Psoas muscle (tissue), 7 donors: ENCODE measurements at regions not wholly inside any gene's neighbourhood (a gene's known extent, or its start where the extent isn't known, plus 50 kb on each side); places are given as distances from the start of the nearest gene placed in this dataset.

Experiments used
- ATAC-seq, 4 donors: fragments of 200-7000 bp; cut with Tn5 transposase; one replicate each; pipeline ENCODE4 v1.9.1; 2020; ENCODE audit warnings: moderate library complexity in 3 of 4, mild to moderate bottlenecking in 2 of 4
- DNase-seq, 2 donors: peaks; one replicate each; pipeline ENCODE4 v3.0.0-alpha.2; 2020
- H3K27ac ChIP-seq: fragments of 200-600 bp; one replicate; pipeline ENCODE4 v1.8.0; 2022
- H3K27me3 ChIP-seq, 3 donors: fragments of 200-600 bp in 1 of 3; one replicate each; pipeline versions ENCODE4 v1.6.1 to v1.8.0; 2013 to 2022; ENCODE audit warnings: low read length in 2 of 3, mild to moderate bottlenecking in 2 of 3, moderate library complexity in 1 of 3; ENCODE audit not compliant: insufficient read depth in 3 of 3
- H3K36me3 ChIP-seq, 2 donors: fragments of 200-600 bp in 1 of 2; one replicate each; pipeline versions ENCODE4 v1.6.1 to v1.8.0; 2013 to 2022; ENCODE audit warnings: low read depth in 1 of 2, mild to moderate bottlenecking in 1 of 2, moderate library complexity in 1 of 2; ENCODE audit not compliant: insufficient read depth in 1 of 2
- H3K4me1 ChIP-seq: fragments of 200-600 bp; one replicate; pipeline ENCODE4 v1.8.0; 2022
- H3K4me3 ChIP-seq: fragments of 200-600 bp; one replicate; pipeline ENCODE4 v1.8.0; 2022; ENCODE audit warnings: mild to moderate bottlenecking
- H3K9me3 ChIP-seq: fragments of 200-600 bp; one replicate; pipeline ENCODE4 v1.8.0; 2022
- WGBS, 3 donors: extraction: QIAGEN DNeasy Blood & Tissue Kit; methylation state at CpG; one replicate each; pipeline versions ENCODE4 v1.1.6 to v1.1.7; 2013; 5-methylcytosine and 5-hydroxymethylcytosine counted together
- intact Hi-C, 2 donors: fragments of 100-400 bp; cut with DNase I; formaldehyde crosslinking; loops; one replicate each; pipeline versions ENCODE4 v1.11.0 to v1.14.2; 2022
- TF ChIP-seq, protein P1 (sequence below): fragments of 200-600 bp; IDR thresholded peaks from one replicate; pipeline ENCODE4 v1.8.0; 2022; ENCODE audit warnings: antibody characterized with exemption
- donor health status: healthy with polysubstance abuse.
- donor health status: DM: no; HTN: no; CAD: no; lungs with moderate emphysema.
- donor health status: Bipolar disorder and iron deficiency.
- donor health status: healthy.
- donor health status: DM: yes; HTN: yes; CAD: no.
- donor health status: DM: no; HTN: no; CAD: no.
- donor health status: DM: yes; HTN: yes; CAD: no.

DNA sequence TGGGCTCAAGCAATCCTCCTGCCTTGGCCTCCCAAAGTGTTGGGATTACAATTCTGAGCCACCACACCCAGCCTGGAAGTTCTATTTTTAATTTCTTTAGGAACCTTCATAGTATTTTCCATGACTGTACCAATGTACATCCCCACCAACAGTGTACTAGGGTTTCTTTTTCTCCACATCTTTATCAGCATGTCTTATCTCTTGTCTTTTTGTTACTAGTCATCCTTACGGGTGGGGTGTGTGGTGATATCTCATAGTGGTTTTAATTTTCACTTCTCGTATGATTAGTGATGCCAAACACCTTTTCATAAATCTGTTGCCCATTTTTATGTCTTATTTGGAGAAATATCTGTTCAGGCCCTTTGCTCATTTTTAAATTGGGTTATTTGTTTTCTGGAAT lies 123.0 kb upstream of the MEF2C start:
- intact Hi-C loops = no loop called here
- no peaks in the 10 kb centered on the region for H3K9me3 ChIP-seq
- DNase-seq (no peak), ATAC-seq (no peak)
- H3K36me3 ChIP-seq = no peaks in the 10 kb centered on the region
- no peak overlapping the region for H3K27ac ChIP-seq
- TF ChIP-seq, protein P1, sequence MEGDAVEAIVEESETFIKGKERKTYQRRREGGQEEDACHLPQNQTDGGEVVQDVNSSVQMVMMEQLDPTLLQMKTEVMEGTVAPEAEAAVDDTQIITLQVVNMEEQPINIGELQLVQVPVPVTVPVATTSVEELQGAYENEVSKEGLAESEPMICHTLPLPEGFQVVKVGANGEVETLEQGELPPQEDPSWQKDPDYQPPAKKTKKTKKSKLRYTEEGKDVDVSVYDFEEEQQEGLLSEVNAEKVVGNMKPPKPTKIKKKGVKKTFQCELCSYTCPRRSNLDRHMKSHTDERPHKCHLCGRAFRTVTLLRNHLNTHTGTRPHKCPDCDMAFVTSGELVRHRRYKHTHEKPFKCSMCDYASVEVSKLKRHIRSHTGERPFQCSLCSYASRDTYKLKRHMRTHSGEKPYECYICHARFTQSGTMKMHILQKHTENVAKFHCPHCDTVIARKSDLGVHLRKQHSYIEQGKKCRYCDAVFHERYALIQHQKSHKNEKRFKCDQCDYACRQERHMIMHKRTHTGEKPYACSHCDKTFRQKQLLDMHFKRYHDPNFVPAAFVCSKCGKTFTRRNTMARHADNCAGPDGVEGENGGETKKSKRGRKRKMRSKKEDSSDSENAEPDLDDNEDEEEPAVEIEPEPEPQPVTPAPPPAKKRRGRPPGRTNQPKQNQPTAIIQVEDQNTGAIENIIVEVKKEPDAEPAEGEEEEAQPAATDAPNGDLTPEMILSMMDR = no peak
- no peaks in the 10 kb centered on the region for H3K4me1 ChIP-seq
- no peaks in the 10 kb centered on the region for H3K27me3 ChIP-seq
- WGBS, 3 donors = 92 to 95% (median 94%) methylated on average over 2 of the region's 2 CpGs
- H3K4me3 ChIP-seq = no peak overlapping the region

- no peaks in the 10 kb centered on the region for H3K27me3 ChIP-seq
- ATAC-seq (no peak), DNase-seq (no peak)
- no peak overlapping the region for H3K4me3 ChIP-seq
- H3K27ac ChIP-seq = no peak overlapping the region
- intact Hi-C loops = no loop called here
- H3K9me3 ChIP-seq = no peaks in the 10 kb centered on the region
- 94 to 97% (median 95%) methylated on average over 3 of the region's 3 CpGs for WGBS, 3 donors
- no peaks in the 10 kb centered on the region for H3K36me3 ChIP-seq
- TF ChIP-seq, protein P1 = no peak
- no peaks in the 10 kb centered on the region for H3K4me1 ChIP-seq
These were observed 121.4 kb upstream of the MEF2C start for GRCh38 chr5:89004379-89004778.

DNA sequence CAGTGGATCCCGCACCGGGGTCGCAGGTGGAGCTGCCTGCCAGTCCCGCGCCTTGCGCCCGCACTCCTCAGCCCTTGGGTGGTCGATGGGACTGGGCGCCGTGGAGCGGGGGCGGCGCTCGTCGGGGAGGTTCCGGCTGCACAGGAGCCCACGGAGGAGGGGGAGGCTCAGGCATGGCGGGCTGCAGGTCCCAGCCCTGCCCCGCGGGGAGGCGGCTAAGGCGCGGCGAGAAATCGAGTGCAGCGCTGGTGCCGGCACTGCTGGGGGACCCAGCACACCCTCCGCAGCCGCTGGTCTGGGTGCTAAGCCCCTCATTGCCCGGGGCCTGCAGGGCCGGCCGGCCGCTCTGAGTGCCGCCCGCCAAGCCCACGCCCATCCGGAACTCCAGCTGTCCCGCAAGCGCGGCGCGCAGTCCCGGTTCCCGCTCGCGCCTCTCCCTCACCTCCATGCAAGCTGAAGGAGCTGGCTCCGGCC lies 120.6 kb upstream of the MEF2C start:
- Histone ChIP-seq H3K27me3 (no peaks in the 10 kb centered on the region), H3K4me1 (no peaks in the 10 kb centered on the region), H3K36me3 (no peaks in the 10 kb centered on the region), H3K27ac (no peak overlapping the region), H3K9me3 (no peaks in the 10 kb centered on the region), H3K4me3 (no peak overlapping the region)
- ATAC-seq (no peak), DNase-seq (no peak)
- WGBS, 3 donors = 94 to 98% (median 96%) methylated on average over 30 to 47 of the region's 47 CpGs
- intact Hi-C loops = no loop called here
- TF ChIP-seq, protein P1 = no peak

DNA sequence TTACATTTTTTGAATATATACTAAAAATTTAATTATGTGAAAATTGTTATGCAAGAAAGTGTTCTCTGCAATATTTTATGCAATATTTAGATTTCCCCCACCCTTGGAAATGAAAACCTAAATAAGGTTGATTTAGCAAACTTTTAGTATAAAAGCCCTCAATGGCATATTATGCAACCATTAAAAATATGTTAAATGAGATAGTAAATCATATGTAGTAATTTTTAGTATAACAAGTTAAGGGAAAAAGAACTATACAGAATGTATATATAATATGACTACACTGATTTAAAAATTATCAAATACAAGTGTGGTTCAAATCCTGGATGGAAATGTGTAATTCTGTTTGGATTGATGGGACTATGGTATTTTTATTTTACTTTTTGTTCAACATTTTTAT lies 116.9 kb upstream of the MEF2C start:
- Histone ChIP-seq H3K4me1 (peaks cover 4% of the 10 kb centered on the region), H3K4me3 (no peak overlapping the region), H3K27me3 (no peaks in the 10 kb centered on the region), H3K36me3 (no peaks in the 10 kb centered on the region), H3K27ac (no peak overlapping the region), H3K9me3 (no peaks in the 10 kb centered on the region)
- no peak for DNase-seq
- intact Hi-C loops = no loop called here
- TF ChIP-seq, protein P1 = no peak
- no peak for ATAC-seq

DNA sequence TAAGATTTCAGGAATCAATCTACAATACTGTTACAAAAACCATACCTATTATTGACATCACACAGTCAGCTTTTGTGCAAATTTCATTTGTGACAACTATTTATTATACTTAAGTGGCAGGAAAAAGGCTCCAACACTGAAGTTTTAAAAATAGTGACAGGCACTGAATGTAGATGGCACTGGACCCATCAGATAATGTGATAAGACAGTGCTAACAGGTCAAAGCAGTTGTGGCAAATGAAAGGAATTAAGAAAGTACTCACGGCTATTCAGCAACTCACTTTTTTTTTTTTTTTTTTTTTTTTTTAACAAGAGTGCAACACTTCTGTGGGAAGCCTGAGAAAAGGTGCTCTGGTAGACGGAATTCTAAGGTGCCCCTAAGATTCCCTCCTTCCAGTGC lies 115.0 kb upstream of the MEF2C start:
- intact Hi-C loops = no loop called here
- no peak overlapping the region for H3K27ac ChIP-seq

More for the DNA sequence above, 115.0 kb upstream of the MEF2C start:
- Histone ChIP-seq H3K27me3 (no peaks in the 10 kb centered on the region), H3K4me3 (no peak overlapping the region), H3K36me3 (no peaks in the 10 kb centered on the region), H3K9me3 (no peaks in the 10 kb centered on the region), H3K4me1 (peaks cover 4% of the 10 kb centered on the region)
- ATAC-seq = no peak
- WGBS, 3 donors = 50 to 58% (median 54%) methylated on average over 2 of the region's 2 CpGs
- no peak for DNase-seq
- TF ChIP-seq, protein P1 = no peak
